NCI-H1930 (cell line): ENCODE measurements at regions not wholly inside any gene's neighbourhood (a gene's known extent, or its start where the extent isn't known, plus 50 kb on each side); places are given as distances from the start of the nearest gene placed in this dataset.
"Not testable (repeated sequence)": the region's sequence is repeated elsewhere in the genome, so short reads cannot be mapped to it uniquely, and the experiment has no call there.

ENCODE experiments used
- DNase-seq, 2 experiments: peaks; one replicate each; lab custom pipeline; 2025; lab: John Stamatoyannopoulos, UW

- DNase-seq = no peak
These were observed 150.2 kb upstream of the TMPRSS15 start for GRCh38 chr21:18553786-18554185.

- DNase-seq = not testable (repeated sequence)
These were observed 164.2 kb upstream of the TMPRSS15 start for GRCh38 chr21:18567770-18568169.

GRCh38 chr21:18588001-18588662, 184.5 kb upstream of the TMPRSS15 start:
- DNase-seq = no peak

- DNase-seq = peak in 1 of 2 experiments; percentile 26
These were observed 197.6 kb upstream of the TMPRSS15 start for GRCh38 chr21:18601146-18601545.

GRCh38 chr21:18602711-18603110, 199.1 kb upstream of the TMPRSS15 start:
- DNase-seq = no peak

GRCh38 chr21:18603261-18603660, 199.7 kb upstream of the TMPRSS15 start:
- peak; percentile 11 to 37 for DNase-seq

GRCh38 chr21:18603980-18604379, 200.4 kb upstream of the TMPRSS15 start:
- no peak for DNase-seq

GRCh38 chr21:18608226-18608625, 204.6 kb upstream of the TMPRSS15 start:
- DNase-seq = peak; percentile 79 to 85

GRCh38 chr21:18614303-18614702, 210.7 kb upstream of the TMPRSS15 start:
- no peak for DNase-seq

GRCh38 chr21:18617291-18617690, 213.7 kb upstream of the TMPRSS15 start:
- DNase-seq = no peak

GRCh38 chr21:18620436-18620835, 216.9 kb upstream of the TMPRSS15 start:
- no peak for DNase-seq

- DNase-seq = no peak
These were observed 218.8 kb upstream of the TMPRSS15 start for GRCh38 chr21:18622383-18622782.

- DNase-seq = no peak
These were observed 226.9 kb upstream of the TMPRSS15 start for GRCh38 chr21:18630446-18630845.

GRCh38 chr21:18636897-18637296, 233.3 kb upstream of the TMPRSS15 start:
- DNase-seq = no peak

- DNase-seq = peak in 1 of 2 experiments; percentile 30
These were observed 242.5 kb upstream of the TMPRSS15 start for GRCh38 chr21:18646116-18646515.

- no peak for DNase-seq
These were observed 252.3 kb upstream of the TMPRSS15 start for GRCh38 chr21:18655931-18656330.

- DNase-seq = no peak
These were observed 258.3 kb upstream of the TMPRSS15 start for GRCh38 chr21:18661842-18662241.

- DNase-seq = no peak
These were observed 260.1 kb upstream of the TMPRSS15 start for GRCh38 chr21:18663663-18664062.

GRCh38 chr21:18666725-18667124, 263.1 kb upstream of the TMPRSS15 start:
- no peak for DNase-seq

- no peak for DNase-seq
These were observed 270.2 kb upstream of the TMPRSS15 start for GRCh38 chr21:18673789-18674188.

- DNase-seq = peak; percentile 15 to 22
These were observed 274.0 kb upstream of the TMPRSS15 start for GRCh38 chr21:18677632-18678031.

GRCh38 chr21:18705971-18706370, 302.4 kb upstream of the TMPRSS15 start:
- DNase-seq = no peak

GRCh38 chr21:18711662-18712061, 308.1 kb upstream of the TMPRSS15 start:
- DNase-seq = no peak

- no peak for DNase-seq
These were observed 312.0 kb upstream of the TMPRSS15 start for GRCh38 chr21:18715606-18716005.
